ENCODE measurements at regions not wholly inside any gene's neighbourhood (a gene's known extent, or its start where the extent isn't known, plus 50 kb on each side); places are given as distances from the start of the nearest gene placed in this dataset.

GRCh38 chr4:17336524-17336961 lies 175.3 kb downstream of the QDPR start:
- DNase-seq (ENCODE audit: low read depth): peak; percentile 11

- no peak for DNase-seq (ENCODE audit: low read depth)
Observed at GRCh38 chr4:17336069-17336468, 175.8 kb downstream of the QDPR start.

- no peak for DNase-seq (ENCODE audit: low read depth)
Observed at GRCh38 chr4:17335371-17335770, 176.5 kb downstream of the QDPR start.

- DNase-seq (ENCODE audit: low read depth): no peak
Observed at GRCh38 chr4:17332478-17332877, 179.4 kb downstream of the QDPR start.

GRCh38 chr4:17329046-17329445 lies 182.8 kb downstream of the QDPR start:
- no peak for DNase-seq (ENCODE audit: low read depth)

GRCh38 chr4:17328141-17328815 lies 183.6 kb downstream of the QDPR start:
- DNase-seq (ENCODE audit: low read depth): no peak

- DNase-seq (ENCODE audit: low read depth): no peak
Observed at GRCh38 chr4:17327591-17327990, 184.3 kb downstream of the QDPR start.

GRCh38 chr4:17326756-17327155 lies 185.1 kb downstream of the QDPR start:
- no peak for DNase-seq (ENCODE audit: low read depth)

- no peak for DNase-seq (ENCODE audit: low read depth)
Observed at GRCh38 chr4:17325098-17325497, 186.8 kb downstream of the QDPR start.

- DNase-seq (ENCODE audit: low read depth): peak; percentile 64
Observed at GRCh38 chr4:17324386-17324830, 187.5 kb downstream of the QDPR start.

GRCh38 chr4:17323554-17324385 lies 188.1 kb downstream of the QDPR start:
- DNase-seq (ENCODE audit: low read depth): no peak

GRCh38 chr4:17322514-17322913 lies 189.4 kb downstream of the QDPR start:
- no peak for DNase-seq (ENCODE audit: low read depth)

GRCh38 chr4:17320046-17320445 lies 191.8 kb downstream of the QDPR start:
- DNase-seq (ENCODE audit: low read depth): no peak

GRCh38 chr4:17317526-17317925 lies 194.4 kb downstream of the QDPR start:
- no peak for DNase-seq (ENCODE audit: low read depth)

GRCh38 chr4:17316566-17316965 lies 195.3 kb downstream of the QDPR start:
- DNase-seq (ENCODE audit: low read depth): peak; percentile 77

GRCh38 chr4:17315459-17315858 lies 196.4 kb downstream of the QDPR start:
- DNase-seq (ENCODE audit: low read depth): no peak

GRCh38 chr4:17313194-17313593 lies 198.7 kb downstream of the QDPR start:
- DNase-seq (ENCODE audit: low read depth): no peak

- DNase-seq (ENCODE audit: low read depth): peak; percentile 56
Observed at GRCh38 chr4:17310269-17310652, 201.6 kb downstream of the QDPR start.

- DNase-seq (ENCODE audit: low read depth): peak; percentile 34
Observed at GRCh38 chr4:17309567-17310268, 202.2 kb downstream of the QDPR start.

GRCh38 chr4:17301869-17302268 lies 210.0 kb downstream of the QDPR start:
- no peak for DNase-seq (ENCODE audit: low read depth)

- no peak for DNase-seq (ENCODE audit: low read depth)
Observed at GRCh38 chr4:17301266-17301665, 210.6 kb downstream of the QDPR start.
